GM23248 (cell line): ENCODE measurements at regions not wholly inside any gene's neighbourhood (a gene's known extent, or its start where the extent isn't known, plus 50 kb on each side); places are given as distances from the start of the nearest gene placed in this dataset.

Experiments used
- EZH2 ChIP-seq: fragments of 200-600 bp; sonication (generic); IDR thresholded peaks from 2 replicates; pipeline ENCODE4 v1.6.1; 2018; ENCODE audit warnings: antibody characterized with exemption, mild to moderate bottlenecking; ENCODE audit not compliant: insufficient read depth, poor library complexity, severe bottlenecking
- EZH2phosphoT487 ChIP-seq: fragments of 200-600 bp; sonication (generic); IDR thresholded peaks from 2 replicates; pipeline ENCODE4 v1.6.1; 2018; ENCODE audit warnings: antibody characterized with exemption, moderate library complexity, mild to moderate bottlenecking, low read depth; ENCODE audit not compliant: insufficient read depth

- TF ChIP-seq EZH2phosphoT487 (no peak), EZH2 (no peak)
These were observed 362.7 kb downstream of the THBS2 start for GRCh38 chr6:168890981-168891365.
